ENCODE measurements at regions not wholly inside any gene's neighbourhood (a gene's known extent, or its start where the extent isn't known, plus 50 kb on each side); places are given as distances from the start of the nearest gene placed in this dataset.

GRCh38 chr16:66161942-66162341 is 204.5 kb upstream of the CDH5 start:
- DNase-seq (ENCODE audit: low spot score in 2 of 2, unreplicated experiment in 2 of 2), result no peak
- Mint-ChIP-seq H3K4me1 (peaks cover 34% of the 10 kb centered on the region), H3K36me3 (no peaks in the 10 kb centered on the region), H3K9me3 (peaks cover under 1% of the 10 kb centered on the region), H3K27ac (no peak overlapping the region), H3K4me3 (no peak overlapping the region), H3K27me3 (ENCODE audit: low read depth) (peaks cover 17% of the 10 kb centered on the region)
- TF ChIP-seq, protein P1, sequence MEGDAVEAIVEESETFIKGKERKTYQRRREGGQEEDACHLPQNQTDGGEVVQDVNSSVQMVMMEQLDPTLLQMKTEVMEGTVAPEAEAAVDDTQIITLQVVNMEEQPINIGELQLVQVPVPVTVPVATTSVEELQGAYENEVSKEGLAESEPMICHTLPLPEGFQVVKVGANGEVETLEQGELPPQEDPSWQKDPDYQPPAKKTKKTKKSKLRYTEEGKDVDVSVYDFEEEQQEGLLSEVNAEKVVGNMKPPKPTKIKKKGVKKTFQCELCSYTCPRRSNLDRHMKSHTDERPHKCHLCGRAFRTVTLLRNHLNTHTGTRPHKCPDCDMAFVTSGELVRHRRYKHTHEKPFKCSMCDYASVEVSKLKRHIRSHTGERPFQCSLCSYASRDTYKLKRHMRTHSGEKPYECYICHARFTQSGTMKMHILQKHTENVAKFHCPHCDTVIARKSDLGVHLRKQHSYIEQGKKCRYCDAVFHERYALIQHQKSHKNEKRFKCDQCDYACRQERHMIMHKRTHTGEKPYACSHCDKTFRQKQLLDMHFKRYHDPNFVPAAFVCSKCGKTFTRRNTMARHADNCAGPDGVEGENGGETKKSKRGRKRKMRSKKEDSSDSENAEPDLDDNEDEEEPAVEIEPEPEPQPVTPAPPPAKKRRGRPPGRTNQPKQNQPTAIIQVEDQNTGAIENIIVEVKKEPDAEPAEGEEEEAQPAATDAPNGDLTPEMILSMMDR (IDR thresholded peaks at IDR 0.05; ENCODE audit: unreplicated experiment), result no peak

DNA sequence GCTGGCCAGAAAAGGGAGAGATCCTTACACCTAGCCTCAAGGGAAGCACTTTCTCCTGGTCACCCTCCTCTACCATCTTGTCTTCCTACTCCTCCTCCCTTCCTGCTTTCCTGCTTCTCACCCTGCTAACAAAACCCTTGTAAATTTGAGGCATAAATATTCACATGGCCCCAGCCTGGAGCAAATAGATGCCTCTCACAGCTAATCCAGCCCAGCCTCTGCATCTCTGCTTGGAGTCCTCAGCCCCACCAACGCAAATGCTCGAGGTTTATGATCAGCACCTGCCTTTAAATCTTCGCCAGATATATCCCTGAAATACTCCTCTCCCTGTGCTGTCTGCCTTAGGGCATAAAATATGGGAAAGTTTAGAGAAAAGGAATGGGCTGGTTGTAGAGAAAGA is 205.2 kb upstream of the CDH5 start:
- Mint-ChIP-seq H3K4me3 (no peak overlapping the region), H3K4me1 (peaks cover 34% of the 10 kb centered on the region), H3K9me3 (no peaks in the 10 kb centered on the region), H3K27me3 (ENCODE audit: low read depth) (peaks cover 17% of the 10 kb centered on the region), H3K36me3 (no peaks in the 10 kb centered on the region), H3K27ac (peak overlapping the region; percentile 54)
- TF ChIP-seq, protein P1 (IDR thresholded peaks at IDR 0.05; ENCODE audit: unreplicated experiment), result no peak
- no peak for DNase-seq (ENCODE audit: low spot score in 2 of 2, unreplicated experiment in 2 of 2)

DNA sequence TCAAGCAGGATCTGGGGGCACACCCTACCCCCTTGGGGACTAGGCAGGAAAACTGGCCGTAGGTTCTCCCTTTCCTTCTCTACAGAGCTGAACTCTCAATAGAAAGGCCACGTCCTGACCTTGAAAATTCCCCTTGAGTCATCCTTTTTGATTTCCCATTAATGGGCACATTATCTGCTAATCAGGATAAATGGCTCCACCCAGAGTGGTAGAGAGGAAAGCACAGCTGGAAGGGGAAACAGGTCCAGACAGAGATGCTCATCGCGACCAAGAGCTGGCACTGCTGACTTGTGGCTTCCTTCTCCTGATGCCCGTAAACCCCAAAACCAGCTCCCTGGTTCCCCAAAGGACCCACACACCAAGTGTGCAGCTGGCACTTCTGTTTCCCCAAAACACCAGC is 206.5 kb upstream of the CDH5 start:
- no peak for DNase-seq (ENCODE audit: low spot score in 2 of 2, unreplicated experiment in 2 of 2)
- TF ChIP-seq, protein P1 (IDR thresholded peaks at IDR 0.05; ENCODE audit: unreplicated experiment), result no peak
- no peaks in the 10 kb centered on the region for H3K36me3 Mint-ChIP-seq
- H3K27ac Mint-ChIP-seq, result no peak overlapping the region
- H3K4me3 Mint-ChIP-seq, result no peak overlapping the region
- peaks cover 24% of the 10 kb centered on the region for H3K27me3 Mint-ChIP-seq (ENCODE audit: low read depth)
- H3K9me3 Mint-ChIP-seq, result no peaks in the 10 kb centered on the region
- H3K4me1 Mint-ChIP-seq, result peaks cover 33% of the 10 kb centered on the region

- H3K36me3 Mint-ChIP-seq, result no peaks in the 10 kb centered on the region
- H3K9me3 Mint-ChIP-seq, result no peaks in the 10 kb centered on the region
- H3K4me1 Mint-ChIP-seq, result peaks cover 41% of the 10 kb centered on the region
- no peak for DNase-seq (ENCODE audit: low spot score in 2 of 2, unreplicated experiment in 2 of 2)
- TF ChIP-seq, protein P1 (IDR thresholded peaks at IDR 0.05; ENCODE audit: unreplicated experiment), result no peak
- H3K4me3 Mint-ChIP-seq, result no peak overlapping the region
- no peak overlapping the region for H3K27ac Mint-ChIP-seq
- H3K27me3 Mint-ChIP-seq (ENCODE audit: low read depth), result peaks cover 17% of the 10 kb centered on the region
Measured at GRCh38 chr16:66156538-66156937, 210.0 kb upstream of the CDH5 start.

- Mint-ChIP-seq H3K27ac (no peak overlapping the region), H3K4me1 (peaks cover 38% of the 10 kb centered on the region), H3K9me3 (no peaks in the 10 kb centered on the region), H3K36me3 (no peaks in the 10 kb centered on the region), H3K27me3 (ENCODE audit: low read depth) (peaks cover 20% of the 10 kb centered on the region), H3K4me3 (no peak overlapping the region)
- TF ChIP-seq, protein P1 (IDR thresholded peaks at IDR 0.05; ENCODE audit: unreplicated experiment), result no peak
- no peak for DNase-seq (ENCODE audit: low spot score in 2 of 2, unreplicated experiment in 2 of 2)
Measured at GRCh38 chr16:66155933-66156332, 210.6 kb upstream of the CDH5 start.

GRCh38 chr16:66154801-66155200 is 211.7 kb upstream of the CDH5 start:
- Mint-ChIP-seq H3K36me3 (no peaks in the 10 kb centered on the region), H3K9me3 (no peaks in the 10 kb centered on the region), H3K4me1 (peaks cover 32% of the 10 kb centered on the region), H3K27me3 (ENCODE audit: low read depth) (peaks cover 25% of the 10 kb centered on the region), H3K27ac (no peak overlapping the region), H3K4me3 (no peak overlapping the region)
- TF ChIP-seq, protein P1 (IDR thresholded peaks at IDR 0.05; ENCODE audit: unreplicated experiment), result no peak
- DNase-seq (ENCODE audit: low spot score in 2 of 2, unreplicated experiment in 2 of 2), result no peak

All from mesothelial cell of epicardium (in vitro differentiated cells).